Keratinocyte (primary cell): ENCODE measurements at regions not wholly inside any gene's neighbourhood (a gene's known extent, or its start where the extent isn't known, plus 50 kb on each side); places are given as distances from the start of the nearest gene placed in this dataset.

Experiments
- DNase-seq: peaks from one replicate; pipeline ENCODE4 v3.0.0-alpha.2; 2011; ENCODE audit warnings: low read depth, missing footprints, low spot score
- FAIRE-seq: peaks from 2 replicates; lab custom pipeline; 2011; peaks lifted over from hg19 to GRCh38; lab: Jason Lieb, UNC
- H2AFZ ChIP-seq: 2 replicates; pipeline ENCODE4 v1.6.0; 2012; ENCODE audit warnings: low read length, control low read depth, inconsistent platforms; ENCODE audit not compliant: control insufficient read depth
- H3K27ac ChIP-seq: 2 replicates; pipeline ENCODE4 v1.5.1; 2011; ENCODE audit warnings: low read length; ENCODE audit not compliant: control insufficient read depth, insufficient read depth
- H3K27me3 ChIP-seq: 3 replicates; pipeline ENCODE4 v1.6.0; 2011; ENCODE audit warnings: low read length; ENCODE audit not compliant: control insufficient read depth, insufficient read depth; ENCODE audit errors: extremely low read depth
- H3K36me3 ChIP-seq, 2 experiments: 2 replicates in 1 of 2; 3 replicates in 1 of 2; pipeline ENCODE4 v1.5.1; 2011; ENCODE audit warnings: low read length in 2 of 2, mild to moderate bottlenecking in 1 of 2; ENCODE audit not compliant: control insufficient read depth in 2 of 2, insufficient read depth in 2 of 2; ENCODE audit errors: extremely low read depth in 1 of 2
- H3K4me1 ChIP-seq: 3 replicates; pipeline ENCODE4 v1.5.1; 2011; ENCODE audit warnings: low read length; ENCODE audit not compliant: control insufficient read depth, insufficient read depth; ENCODE audit errors: extremely low read depth
- H3K4me2 ChIP-seq: 3 replicates; pipeline ENCODE4 v1.6.0; 2011; ENCODE audit warnings: low read depth, low read length; ENCODE audit not compliant: control insufficient read depth, insufficient read depth; ENCODE audit errors: extremely low read depth
- H3K4me3 ChIP-seq, 3 experiments: fragments of 200-600 bp in 1 of 3; sonication (generic) in 1 of 3; 2 replicates in 2 of 3; 3 replicates in 1 of 3; pipeline ENCODE4 v1.5.1; 2011 to 2016; ENCODE audit warnings: low read length in 3 of 3, mild to moderate bottlenecking in 3 of 3, control low read depth in 2 of 3, inconsistent platforms in 1 of 3, low read depth in 1 of 3, mixed read lengths in 1 of 3, mixed run types in 1 of 3, moderate library complexity in 1 of 3; ENCODE audit not compliant: control insufficient read depth in 2 of 3, insufficient read depth in 2 of 3; ENCODE audit errors: extremely low read depth in 1 of 3
- H3K79me2 ChIP-seq: 2 replicates; pipeline ENCODE4 v1.6.0; 2012; ENCODE audit warnings: low read length; ENCODE audit not compliant: control insufficient read depth, insufficient read depth
- H3K9ac ChIP-seq: 3 replicates; pipeline ENCODE4 v1.6.0; 2011; ENCODE audit warnings: low read length; ENCODE audit not compliant: control insufficient read depth, insufficient read depth; ENCODE audit errors: extremely low read depth
- H3K9me1 ChIP-seq: 3 replicates; pipeline ENCODE4 v1.6.0; 2011; ENCODE audit warnings: low read length; ENCODE audit not compliant: control insufficient read depth, insufficient read depth; ENCODE audit errors: extremely low read depth
- H3K9me3 ChIP-seq: 2 replicates; pipeline ENCODE4 v1.5.1; 2012; ENCODE audit warnings: low read depth, low read length; ENCODE audit not compliant: control insufficient read depth
- H4K20me1 ChIP-seq: 3 replicates; pipeline ENCODE4 v1.6.0; 2011; ENCODE audit warnings: low read length; ENCODE audit not compliant: control insufficient read depth, insufficient read depth; ENCODE audit errors: extremely low read depth
- CTCF ChIP-seq, 3 experiments: IDR thresholded peaks in 1 of 3; conservative IDR thresholded peaks in 1 of 3; optimal IDR thresholded peaks in 1 of 3; 2 replicates in 2 of 3; 3 replicates in 1 of 3; pipeline versions ENCODE3 to v1.5.1; 2011; ENCODE audit warnings: low read length in 3 of 3, mild to moderate bottlenecking in 3 of 3, moderate library complexity in 2 of 3, control low read depth in 1 of 3, inconsistent platforms in 1 of 3; ENCODE audit not compliant: insufficient read depth in 2 of 3; ENCODE audit errors: extremely low read depth in 1 of 3
- EZH2 ChIP-seq: IDR thresholded peaks from one replicate; pipeline ENCODE4 v1.6.1; 2012; ENCODE audit warnings: inconsistent platforms, mild to moderate bottlenecking, low read length, moderate library complexity
- dilution Hi-C: fragments of 300-500 bp; cut with MboI; formaldehyde crosslinking; loops from one replicate; pipeline ENCODE4 v1.7.0; 2020; ENCODE audit warnings: low sequenced_read_pairs; ENCODE audit not compliant: extremely low pct_ligation_motif_present

- Histone ChIP-seq H3K9ac (no peak overlapping the region), H2AFZ (no peak overlapping the region), H3K27ac (no peak overlapping the region), H3K4me1 (peaks cover 8% of the 10 kb centered on the region), H3K4me3 (no peak overlapping the region), H3K9me3 (no peaks in the 10 kb centered on the region), H4K20me1 (no peaks in the 10 kb centered on the region), H3K9me1 (no peaks in the 10 kb centered on the region), H3K36me3 (no peaks in the 10 kb centered on the region), H3K4me2 (peak overlapping the region; percentile 77), H3K27me3 (peaks cover 19% of the 10 kb centered on the region), H3K79me2 (no peaks in the 10 kb centered on the region)
- TF ChIP-seq EZH2 (no peak), CTCF (optimal IDR thresholded peaks at IDR 0.05 in 1 of 3, IDR thresholded peaks at IDR 0.05 in 1 of 3, conservative IDR thresholded peaks at IDR 0.05 in 1 of 3; ENCODE audit: extremely low read depth in 1 of 3, insufficient read depth in 2 of 3, low read length in 3 of 3) (no peak)
- no peak for FAIRE-seq
- dilution Hi-C loops, result no loop called here
- DNase-seq, result no peak
Observed at GRCh38 chr7:18087687-18088078, 60.0 kb upstream of the PRPS1L1 start.

GRCh38 chr7:18096087-18096486 is 68.4 kb upstream of the PRPS1L1 start:
- Histone ChIP-seq H3K36me3 (no peaks in the 10 kb centered on the region), H3K4me3 (no peak overlapping the region), H3K4me1 (no peaks in the 10 kb centered on the region), H3K4me2 (no peak overlapping the region), H3K9ac (no peak overlapping the region), H3K27me3 (no peaks in the 10 kb centered on the region), H2AFZ (no peak overlapping the region), H3K9me1 (no peaks in the 10 kb centered on the region), H3K79me2 (no peaks in the 10 kb centered on the region), H3K9me3 (no peaks in the 10 kb centered on the region), H4K20me1 (no peaks in the 10 kb centered on the region), H3K27ac (no peak overlapping the region)
- DNase-seq, result no peak
- no peak for FAIRE-seq
- dilution Hi-C loops, result no loop called here
- no peak for TF ChIP-seq CTCF (optimal IDR thresholded peaks at IDR 0.05 in 1 of 3, IDR thresholded peaks at IDR 0.05 in 1 of 3, conservative IDR thresholded peaks at IDR 0.05 in 1 of 3; ENCODE audit: extremely low read depth in 1 of 3, insufficient read depth in 2 of 3, low read length in 3 of 3)
- no peak for TF ChIP-seq EZH2
